Activated B cell treated with CpG ODN at 0.5 μM for 24 hours (primary cell): ENCODE measurements at regions not wholly inside any gene's neighbourhood (a gene's known extent, or its start where the extent isn't known, plus 50 kb on each side); places are given as distances from the start of the nearest gene placed in this dataset.
"Not testable (repeated sequence)": the region's sequence is repeated elsewhere in the genome, so short reads cannot be mapped to it uniquely, and the experiment has no call there.

Source experiments
- ATAC-seq: fragments of 200-7000 bp; cut with Tn5 transposase; one replicate; pipeline ENCODE4 v1.10.0; 2021; ENCODE audit warnings: low read depth, mild to moderate bottlenecking, moderate library complexity
- CTCF ChIA-PET: fragments of 350-600 bp; sonication (Branson Sonifier 250); formaldehyde crosslinking; loops from one replicate; lab custom pipeline; 2021; ENCODE audit warnings: antibody characterized with exemption; lab: Charles Lee
- POLR2A ChIA-PET: fragments of 350-600 bp; sonication (Branson Sonifier 250); formaldehyde crosslinking; loops from one replicate; lab custom pipeline; 2021; ENCODE audit warnings: antibody characterized with exemption; lab: Charles Lee
- DNase-seq: peaks from one replicate; pipeline ENCODE4 v3.0.0; 2022
- H3K27ac Mint-ChIP-seq: one replicate; pipeline ENCODE4 v1.8.0; 2020; ENCODE audit warnings: mixed read lengths
- H3K27me3 Mint-ChIP-seq: one replicate; pipeline ENCODE4 v1.8.0; 2021; ENCODE audit warnings: mixed read lengths
- H3K36me3 Mint-ChIP-seq: one replicate; pipeline ENCODE4 v1.8.0; 2021; ENCODE audit warnings: low read depth, mixed read lengths
- H3K4me1 Mint-ChIP-seq: one replicate; pipeline ENCODE4 v1.8.0; 2021; ENCODE audit warnings: mixed read lengths
- H3K4me3 Mint-ChIP-seq: one replicate; pipeline ENCODE4 v1.8.0; 2020; ENCODE audit warnings: mild to moderate bottlenecking, mixed read lengths
- H3K9me3 Mint-ChIP-seq: one replicate; pipeline ENCODE4 v1.8.0; 2020; ENCODE audit warnings: mixed read lengths
- CTCF ChIP-seq: fragments of 200-600 bp; IDR thresholded peaks from one replicate; pipeline ENCODE4 v1.8.0; 2022; ENCODE audit warnings: antibody characterized with exemption, mild to moderate bottlenecking
- intact Hi-C: fragments of 100-400 bp; cut with micrococcal nuclease; formaldehyde crosslinking; loops from one replicate; pipeline ENCODE4 v1.15.1; 2024

- Mint-ChIP-seq H3K9me3 (peaks cover 27% of the 10 kb centered on the region), H3K4me3 (no peak overlapping the region), H3K36me3 (no peaks in the 10 kb centered on the region), H3K27ac (no peak overlapping the region), H3K4me1 (no peaks in the 10 kb centered on the region), H3K27me3 (peaks cover 23% of the 10 kb centered on the region)
- ChIA-PET POLR2A (no interaction called here), CTCF (no interaction called here)
- TF ChIP-seq CTCF = no peak
- ATAC-seq = no peak
- intact Hi-C loops = no loop called here
- no peak for DNase-seq
Measured at GRCh38 chr1:66464351-66464750, 69.6 kb upstream of the SGIP1 start.

- CTCF ChIA-PET = no interaction called here
- H3K27me3 Mint-ChIP-seq = peaks cover 20% of the 10 kb centered on the region
Measured at GRCh38 chr1:66464802-66465201, 69.2 kb upstream of the SGIP1 start.

GRCh38 chr1:66466695-66467094 lies 67.3 kb upstream of the SGIP1 start:
- Mint-ChIP-seq H3K27me3 (peaks cover 13% of the 10 kb centered on the region), H3K9me3 (peaks cover 11% of the 10 kb centered on the region)
- H3K4me3 Mint-ChIP-seq, H3K27ac Mint-ChIP-seq, H3K36me3 Mint-ChIP-seq, DNase-seq, ATAC-seq, H3K4me1 Mint-ChIP-seq, POLR2A ChIA-PET, intact Hi-C loops: not testable (repeated sequence)
- CTCF ChIA-PET = interaction anchor here (1.0 to 1.2 kb wide), 2 partner anchors 224 to 505 kb away, joined by 3 to 4 read pairs; no protein-coding TSS in a partner anchor

More at GRCh38 chr1:66464802-66465201, 69.2 kb upstream of the SGIP1 start:
- Mint-ChIP-seq H3K9me3 (peaks cover 22% of the 10 kb centered on the region), H3K36me3 (no peaks in the 10 kb centered on the region), H3K4me1 (no peaks in the 10 kb centered on the region), H3K4me3 (no peak overlapping the region), H3K27ac (no peak overlapping the region)
- ATAC-seq (no peak), DNase-seq (no peak)
- TF ChIP-seq CTCF = no peak
- POLR2A ChIA-PET = no interaction called here
- intact Hi-C loops = no loop called here

GRCh38 chr1:66468722-66469121 lies 65.2 kb upstream of the SGIP1 start:
- DNase-seq = no peak
- CTCF ChIA-PET = interaction anchor here (2.0 kb wide), 1 partner anchor 226 kb away, joined by 6 read pairs; no protein-coding TSS in a partner anchor
- Mint-ChIP-seq H3K36me3 (no peaks in the 10 kb centered on the region), H3K27ac (no peak overlapping the region), H3K4me1 (no peaks in the 10 kb centered on the region), H3K9me3 (peaks cover 2% of the 10 kb centered on the region), H3K27me3 (peaks cover 16% of the 10 kb centered on the region), H3K4me3 (no peak overlapping the region)
- ATAC-seq = no peak
- intact Hi-C loops = no loop called here
- POLR2A ChIA-PET = no interaction called here
- no peak for TF ChIP-seq CTCF

- intact Hi-C loops = no loop called here
- TF ChIP-seq CTCF = no peak
- Mint-ChIP-seq H3K4me3 (no peak overlapping the region), H3K36me3 (no peaks in the 10 kb centered on the region), H3K27ac (no peak overlapping the region), H3K4me1 (no peaks in the 10 kb centered on the region), H3K9me3 (no peaks in the 10 kb centered on the region), H3K27me3 (peaks cover 22% of the 10 kb centered on the region)
- CTCF ChIA-PET = no interaction called here
- no peak for DNase-seq
- ATAC-seq = no peak
- POLR2A ChIA-PET = no interaction called here
Measured at GRCh38 chr1:66475940-66476339, 58.0 kb upstream of the SGIP1 start.

GRCh38 chr1:66476774-66477173 lies 57.2 kb upstream of the SGIP1 start:
- ATAC-seq = no peak
- H3K27ac Mint-ChIP-seq = no peak overlapping the region
- no peaks in the 10 kb centered on the region for H3K36me3 Mint-ChIP-seq
- no peaks in the 10 kb centered on the region for H3K9me3 Mint-ChIP-seq
- no peak overlapping the region for H3K4me3 Mint-ChIP-seq
- H3K27me3 Mint-ChIP-seq = peaks cover 22% of the 10 kb centered on the region
- TF ChIP-seq CTCF = no peak
- DNase-seq = no peak
- ChIA-PET CTCF (no interaction called here), POLR2A (no interaction called here)
- intact Hi-C loops = no loop called here
- H3K4me1 Mint-ChIP-seq = no peaks in the 10 kb centered on the region
